ENCODE measurements at regions not wholly inside any gene's neighbourhood (a gene's known extent, or its start where the extent isn't known, plus 50 kb on each side); places are given as distances from the start of the nearest gene placed in this dataset.

DNA sequence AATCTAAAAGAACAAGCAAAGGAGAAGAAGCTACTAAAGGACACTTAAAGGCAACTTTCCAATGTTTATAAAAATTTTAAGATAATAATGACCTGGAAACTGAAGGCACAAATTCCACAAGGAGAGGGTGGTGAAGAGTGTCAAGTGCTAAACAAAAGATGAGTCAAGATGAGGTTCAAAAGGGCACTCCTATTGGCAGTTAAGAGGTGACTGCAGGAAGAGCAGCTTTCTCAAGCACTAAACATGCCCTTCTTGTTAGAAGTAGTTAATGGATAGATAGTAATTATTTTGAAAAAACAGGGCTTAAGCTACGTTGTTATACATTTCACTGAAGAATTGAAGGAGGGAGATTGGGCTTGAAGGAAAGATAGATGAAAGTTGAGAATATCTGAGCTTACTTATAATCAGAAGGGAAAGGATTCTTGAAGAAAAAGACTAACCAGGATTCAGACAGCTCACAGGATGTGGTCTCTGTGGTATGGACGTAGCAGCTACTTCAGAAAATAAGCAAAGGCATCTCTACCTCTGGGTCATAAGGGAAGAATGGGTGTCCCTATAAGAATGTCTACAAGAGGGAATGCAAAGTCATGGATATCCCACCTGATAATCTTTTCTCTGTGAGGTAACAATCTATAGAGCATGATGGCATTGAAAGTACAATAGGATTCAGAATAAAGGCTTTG is 454.7 kb upstream of the SLC39A10 start:
- H3K4me1 ChIP-seq (ENCODE audit: low read length): no peaks in the 10 kb centered on the region; the same call in 1 of the 2 replicates
- H3K9me3 ChIP-seq (ENCODE audit: low read length): no peaks in the 10 kb centered on the region
- no peak overlapping the region for H3K4me3 ChIP-seq (ENCODE audit: low read length)
- no peaks in the 10 kb centered on the region for H3K9me2 ChIP-seq (replicated peaks; ENCODE audit: insufficient read depth, low read length)
- no peaks in the 10 kb centered on the region for H4K20me1 ChIP-seq (ENCODE audit: insufficient read depth, low read depth, low read length)
- no peak overlapping the region for H3K4me2 ChIP-seq (ENCODE audit: low read depth, low read length, poor library complexity, severe bottlenecking)
- DNase-seq: no peak
- no peaks in the 10 kb centered on the region for H3K27me3 ChIP-seq (ENCODE audit: low read length)
- H3K9ac ChIP-seq (ENCODE audit: low read length): no peak overlapping the region
- no peak overlapping the region for H3K27ac ChIP-seq (ENCODE audit: low read length)
- no peaks in the 10 kb centered on the region for H3K79me2 ChIP-seq (ENCODE audit: low read length)
- no peaks in the 10 kb centered on the region for H3K36me3 ChIP-seq (ENCODE audit: insufficient read depth, low read length)
- no peak overlapping the region for H2AFZ ChIP-seq (ENCODE audit: low read length)

DNA sequence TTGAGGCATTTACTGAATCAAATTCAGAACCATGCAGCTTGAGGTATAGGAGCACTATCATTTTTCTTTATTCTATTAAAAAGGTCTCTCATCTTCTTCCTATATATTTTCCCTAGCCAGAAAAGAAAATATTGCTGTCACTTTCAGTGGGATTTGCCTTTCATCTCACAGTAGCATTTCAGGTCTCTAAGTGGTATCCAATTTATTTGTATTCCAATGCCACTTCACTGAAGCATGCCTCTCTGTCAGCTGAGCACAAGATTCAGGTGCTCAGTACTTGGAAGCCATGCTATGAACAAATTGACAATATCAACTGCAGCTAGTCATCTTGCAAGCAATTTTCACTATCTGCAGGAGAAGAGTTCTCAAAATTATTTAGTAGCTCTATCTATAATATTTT is 457.2 kb upstream of the SLC39A10 start:
- Histone ChIP-seq H3K27me3 (ENCODE audit: low read length) (no peaks in the 10 kb centered on the region), H3K9me3 (ENCODE audit: low read length) (no peaks in the 10 kb centered on the region), H3K36me3 (ENCODE audit: insufficient read depth, low read length) (no peaks in the 10 kb centered on the region), H3K9me2 (replicated peaks; ENCODE audit: insufficient read depth, low read length) (no peaks in the 10 kb centered on the region), H4K20me1 (ENCODE audit: insufficient read depth, low read depth, low read length) (no peaks in the 10 kb centered on the region), H3K79me2 (ENCODE audit: low read length) (no peaks in the 10 kb centered on the region), H3K4me2 (ENCODE audit: low read depth, low read length, poor library complexity, severe bottlenecking) (no peak overlapping the region), H2AFZ (ENCODE audit: low read length) (no peak overlapping the region), H3K9ac (ENCODE audit: low read length) (no peak overlapping the region), H3K4me1 (ENCODE audit: low read length) (0 out of 2 replicates have a peak, but pooled peaks cover 3% of the 10 kb centered on the region), H3K4me3 (ENCODE audit: low read length) (no peak overlapping the region), H3K27ac (ENCODE audit: low read length) (no peak overlapping the region)
- no peak for DNase-seq

DNA sequence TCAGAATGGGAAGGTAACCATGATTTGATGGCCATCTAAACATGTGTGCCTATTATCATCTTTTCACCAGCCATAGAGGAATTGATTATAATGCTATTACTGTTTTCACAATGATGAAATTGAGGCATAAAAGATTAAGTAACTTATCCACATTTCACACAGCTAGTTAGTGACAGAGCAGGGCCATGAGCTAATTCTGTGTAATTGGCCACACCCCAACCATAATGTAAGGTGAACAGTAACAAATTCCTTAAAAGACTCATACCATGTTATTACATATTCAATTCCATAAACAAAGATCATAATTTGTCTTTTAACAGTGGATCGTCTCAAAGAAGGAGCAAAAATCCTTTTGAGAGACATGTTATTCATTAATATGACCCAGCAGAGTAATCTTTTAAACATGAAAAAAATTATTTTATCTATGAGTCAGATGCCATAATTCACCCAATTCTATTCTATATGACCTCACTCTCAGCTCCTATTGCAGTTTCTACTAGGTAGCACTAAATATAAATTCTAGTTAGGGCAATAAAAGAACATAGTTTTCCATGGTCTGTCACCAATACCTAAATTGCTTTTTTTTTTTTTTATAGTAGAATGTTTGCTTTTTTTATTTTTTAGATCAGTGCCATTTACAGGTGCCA is 475.8 kb upstream of the SLC39A10 start:
- H3K4me2 ChIP-seq (ENCODE audit: low read depth, low read length, poor library complexity, severe bottlenecking): no peak overlapping the region
- H3K9ac ChIP-seq (ENCODE audit: low read length): no peak overlapping the region
- no peaks in the 10 kb centered on the region for H3K9me2 ChIP-seq (replicated peaks; ENCODE audit: insufficient read depth, low read length)
- no peaks in the 10 kb centered on the region for H3K4me1 ChIP-seq (ENCODE audit: low read length)
- H3K36me3 ChIP-seq (ENCODE audit: insufficient read depth, low read length): no peaks in the 10 kb centered on the region
- no peaks in the 10 kb centered on the region for H3K9me3 ChIP-seq (ENCODE audit: low read length)
- no peak overlapping the region for H3K4me3 ChIP-seq (ENCODE audit: low read length)
- no peak overlapping the region for H2AFZ ChIP-seq (ENCODE audit: low read length)
- no peaks in the 10 kb centered on the region for H3K79me2 ChIP-seq (ENCODE audit: low read length)
- H3K27me3 ChIP-seq (ENCODE audit: low read length): no peaks in the 10 kb centered on the region
- DNase-seq: no peak
- H4K20me1 ChIP-seq (ENCODE audit: insufficient read depth, low read depth, low read length): no peaks in the 10 kb centered on the region
- H3K27ac ChIP-seq (ENCODE audit: low read length): no peak overlapping the region

DNA sequence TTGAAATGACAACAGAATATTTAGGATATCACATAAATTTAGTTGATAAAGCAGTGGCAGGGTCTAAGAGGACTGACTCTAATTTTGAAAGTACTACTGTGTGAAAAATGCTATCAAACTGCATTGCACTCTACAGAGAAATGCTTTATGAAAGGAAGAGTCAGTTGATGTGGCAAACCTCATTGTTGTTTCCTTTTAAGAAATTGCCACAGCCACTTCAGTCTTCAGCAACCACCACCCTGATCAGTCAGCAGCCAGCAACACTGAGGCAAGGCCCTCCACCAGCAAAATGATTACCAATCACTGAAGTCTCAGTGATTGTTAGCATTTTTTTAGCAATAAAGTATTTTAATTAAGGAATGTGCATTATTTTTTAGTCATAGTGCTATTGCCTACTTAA is 488.7 kb upstream of the SLC39A10 start:
- no peaks in the 10 kb centered on the region for H3K4me1 ChIP-seq (ENCODE audit: low read length)
- H3K27me3 ChIP-seq (ENCODE audit: low read length): no peaks in the 10 kb centered on the region
- no peaks in the 10 kb centered on the region for H3K9me3 ChIP-seq (ENCODE audit: low read length)
- no peaks in the 10 kb centered on the region for H4K20me1 ChIP-seq (ENCODE audit: insufficient read depth, low read depth, low read length)
- H3K27ac ChIP-seq (ENCODE audit: low read length): no peak overlapping the region
- H2AFZ ChIP-seq (ENCODE audit: low read length): no peak overlapping the region
- no peaks in the 10 kb centered on the region for H3K9me2 ChIP-seq (replicated peaks; ENCODE audit: insufficient read depth, low read length)
- H3K4me3 ChIP-seq (ENCODE audit: low read length): no peak overlapping the region
- H3K36me3 ChIP-seq (ENCODE audit: insufficient read depth, low read length): no peaks in the 10 kb centered on the region
- DNase-seq: no peak
- H3K4me2 ChIP-seq (ENCODE audit: low read depth, low read length, poor library complexity, severe bottlenecking): no peak overlapping the region
- H3K79me2 ChIP-seq (ENCODE audit: low read length): no peaks in the 10 kb centered on the region
- no peak overlapping the region for H3K9ac ChIP-seq (ENCODE audit: low read length)

DNA sequence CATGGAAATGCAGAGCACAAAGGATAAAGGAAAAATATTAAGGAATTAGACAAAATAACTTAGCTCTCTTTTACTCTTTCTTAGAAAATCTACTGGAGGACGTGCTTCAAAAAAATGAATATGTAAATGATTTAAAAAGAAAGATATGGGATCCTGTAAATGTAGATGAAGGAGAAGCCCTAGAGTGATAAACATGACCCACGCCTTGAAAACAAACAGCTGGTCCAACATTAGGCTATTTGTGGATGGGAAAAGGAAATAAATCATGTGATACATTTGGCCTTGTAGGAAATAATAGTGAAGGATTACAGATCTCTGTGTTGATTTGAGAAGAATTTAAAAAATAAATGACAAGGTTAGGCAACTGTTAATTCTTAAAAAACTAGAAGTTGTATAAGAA is 492.1 kb upstream of the SLC39A10 start:
- no peak overlapping the region for H3K9ac ChIP-seq (ENCODE audit: low read length)
- H3K4me3 ChIP-seq (ENCODE audit: low read length): no peak overlapping the region
- no peaks in the 10 kb centered on the region for H3K36me3 ChIP-seq (ENCODE audit: insufficient read depth, low read length)
- H4K20me1 ChIP-seq (ENCODE audit: insufficient read depth, low read depth, low read length): no peaks in the 10 kb centered on the region
- no peaks in the 10 kb centered on the region for H3K27me3 ChIP-seq (ENCODE audit: low read length)
- H3K9me3 ChIP-seq (ENCODE audit: low read length): no peaks in the 10 kb centered on the region
- H2AFZ ChIP-seq (ENCODE audit: low read length): no peak overlapping the region
- no peaks in the 10 kb centered on the region for H3K79me2 ChIP-seq (ENCODE audit: low read length)
- no peak overlapping the region for H3K27ac ChIP-seq (ENCODE audit: low read length)
- no peaks in the 10 kb centered on the region for H3K4me1 ChIP-seq (ENCODE audit: low read length)
- no peak overlapping the region for H3K4me2 ChIP-seq (ENCODE audit: low read depth, low read length, poor library complexity, severe bottlenecking)
- no peak for DNase-seq
- no peaks in the 10 kb centered on the region for H3K9me2 ChIP-seq (replicated peaks; ENCODE audit: insufficient read depth, low read length)

DNA sequence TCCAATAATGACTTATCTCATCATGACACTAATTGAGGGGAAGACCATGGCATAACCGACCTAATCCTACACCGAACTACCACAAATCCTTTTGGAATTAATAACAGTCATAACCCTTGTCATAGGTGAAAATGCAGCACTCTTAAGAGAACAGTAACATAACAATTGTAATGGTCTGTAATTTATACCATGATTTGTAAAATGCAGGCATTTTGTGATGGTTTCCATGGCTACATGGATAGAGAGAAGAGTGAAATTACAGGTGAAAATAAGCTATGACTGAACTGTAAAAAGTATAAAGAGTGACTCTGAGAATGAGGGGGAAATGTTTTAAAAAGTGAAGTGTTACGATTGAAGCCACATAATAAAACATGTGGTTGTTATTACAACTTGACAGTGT is 494.1 kb upstream of the SLC39A10 start:
- Histone ChIP-seq H3K9ac (ENCODE audit: low read length) (no peak overlapping the region), H2AFZ (ENCODE audit: low read length) (no peak overlapping the region), H3K9me3 (ENCODE audit: low read length) (no peaks in the 10 kb centered on the region), H3K36me3 (ENCODE audit: insufficient read depth, low read length) (no peaks in the 10 kb centered on the region), H3K27me3 (ENCODE audit: low read length) (no peaks in the 10 kb centered on the region), H3K4me1 (ENCODE audit: low read length) (no peaks in the 10 kb centered on the region), H3K27ac (ENCODE audit: low read length) (no peak overlapping the region), H3K4me2 (ENCODE audit: low read depth, low read length, poor library complexity, severe bottlenecking) (no peak overlapping the region), H3K9me2 (replicated peaks; ENCODE audit: insufficient read depth, low read length) (no peaks in the 10 kb centered on the region), H3K4me3 (ENCODE audit: low read length) (no peak overlapping the region), H3K79me2 (ENCODE audit: low read length) (no peaks in the 10 kb centered on the region), H4K20me1 (ENCODE audit: insufficient read depth, low read depth, low read length) (no peaks in the 10 kb centered on the region)
- DNase-seq: no peak

DNA sequence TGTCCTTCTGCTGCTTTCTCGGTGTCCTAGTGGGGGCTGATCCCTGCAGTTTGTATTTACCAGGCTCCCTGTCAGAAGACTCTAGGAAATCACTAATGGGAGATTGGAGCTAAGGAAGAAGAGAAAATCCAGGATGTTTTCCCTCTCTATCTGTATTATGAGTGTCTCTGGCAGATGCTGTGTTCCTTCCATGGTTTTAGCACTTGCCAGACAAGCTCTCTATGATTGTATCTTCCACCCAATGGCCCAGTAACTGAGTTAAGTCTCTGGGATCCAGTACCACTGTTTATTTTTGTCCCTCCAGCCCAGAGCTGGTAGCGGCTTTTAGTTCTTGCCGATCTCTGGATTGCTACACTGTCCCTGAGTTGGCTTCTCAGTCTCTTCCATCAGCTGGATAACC is 494.8 kb upstream of the SLC39A10 start:
- no peaks in the 10 kb centered on the region for H3K9me2 ChIP-seq (replicated peaks; ENCODE audit: insufficient read depth, low read length)
- H3K4me2 ChIP-seq (ENCODE audit: low read depth, low read length, poor library complexity, severe bottlenecking): no peak overlapping the region
- H4K20me1 ChIP-seq (ENCODE audit: insufficient read depth, low read depth, low read length): no peaks in the 10 kb centered on the region
- H3K4me3 ChIP-seq (ENCODE audit: low read length): no peak overlapping the region
- no peaks in the 10 kb centered on the region for H3K27me3 ChIP-seq (ENCODE audit: low read length)
- no peak overlapping the region for H3K9ac ChIP-seq (ENCODE audit: low read length)
- no peaks in the 10 kb centered on the region for H3K79me2 ChIP-seq (ENCODE audit: low read length)
- no peaks in the 10 kb centered on the region for H3K9me3 ChIP-seq (ENCODE audit: low read length)
- H3K4me1 ChIP-seq (ENCODE audit: low read length): no peaks in the 10 kb centered on the region
- H3K36me3 ChIP-seq (ENCODE audit: insufficient read depth, low read length): no peaks in the 10 kb centered on the region
- no peak overlapping the region for H3K27ac ChIP-seq (ENCODE audit: low read length)
- DNase-seq: no peak
- no peak overlapping the region for H2AFZ ChIP-seq (ENCODE audit: low read length)

DNA sequence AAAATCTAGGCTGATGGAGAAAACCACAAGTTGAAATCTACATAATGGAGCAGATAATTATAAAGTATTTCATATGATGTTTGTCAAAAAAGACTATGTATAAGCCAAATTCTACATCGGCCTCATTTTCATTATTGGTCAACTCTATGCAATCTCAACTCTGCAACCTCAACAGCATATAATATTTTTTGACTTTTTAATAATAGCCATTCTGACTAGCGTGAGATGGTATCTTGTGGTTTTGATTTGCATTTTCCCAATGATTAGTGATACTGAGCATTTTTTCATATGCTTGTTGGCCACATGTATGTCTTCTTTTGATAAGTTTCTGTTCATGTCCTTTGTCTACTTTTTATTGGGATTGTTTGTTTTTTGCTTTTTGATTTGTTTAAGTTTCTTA is 496.1 kb upstream of the SLC39A10 start:
- Histone ChIP-seq H4K20me1 (ENCODE audit: insufficient read depth, low read depth, low read length) (no peaks in the 10 kb centered on the region), H3K4me2 (ENCODE audit: low read depth, low read length, poor library complexity, severe bottlenecking) (no peak overlapping the region), H3K79me2 (ENCODE audit: low read length) (no peaks in the 10 kb centered on the region), H3K9me3 (ENCODE audit: low read length) (no peaks in the 10 kb centered on the region), H3K9me2 (replicated peaks; ENCODE audit: insufficient read depth, low read length) (no peaks in the 10 kb centered on the region), H3K4me1 (ENCODE audit: low read length) (no peaks in the 10 kb centered on the region), H3K36me3 (ENCODE audit: insufficient read depth, low read length) (no peaks in the 10 kb centered on the region), H3K4me3 (ENCODE audit: low read length) (no peak overlapping the region), H2AFZ (ENCODE audit: low read length) (no peak overlapping the region), H3K9ac (ENCODE audit: low read length) (no peak overlapping the region), H3K27ac (ENCODE audit: low read length) (no peak overlapping the region), H3K27me3 (ENCODE audit: low read length) (no peaks in the 10 kb centered on the region)
- DNase-seq: no peak

Measured in Karpas-422 (cell line).